Astrocyte (in vitro differentiated cells and primary cell): ENCODE measurements at regions not wholly inside any gene's neighbourhood (a gene's known extent, or its start where the extent isn't known, plus 50 kb on each side); places are given as distances from the start of the nearest gene placed in this dataset.

Experiments
- DNase-seq: peaks from one replicate; pipeline ENCODE4 v3.0.0-alpha.2; 2010; ENCODE audit warnings: low read depth
- FAIRE-seq: peaks from 2 replicates; lab custom pipeline; 2011; peaks lifted over from hg19 to GRCh38; lab: Jason Lieb, UNC
- H2AFZ ChIP-seq: 2 replicates; pipeline ENCODE4 v1.6.0; 2012; ENCODE audit warnings: low read depth, low read length, inconsistent platforms
- H3K27ac ChIP-seq: 2 replicates; pipeline ENCODE4 v1.5.1; 2011; ENCODE audit warnings: low read depth, low read length, inconsistent platforms
- H3K27me3 ChIP-seq: 2 replicates; pipeline ENCODE4 v1.6.0; 2011; ENCODE audit warnings: low read length, inconsistent platforms; ENCODE audit not compliant: insufficient read depth
- H3K36me3 ChIP-seq: 2 replicates; pipeline ENCODE4 v1.5.1; 2011; ENCODE audit warnings: low read length, inconsistent platforms; ENCODE audit not compliant: insufficient read depth
- H3K4me1 ChIP-seq: 2 replicates; pipeline ENCODE4 v1.5.1; 2011; ENCODE audit warnings: low read length, inconsistent platforms; ENCODE audit not compliant: insufficient read depth
- H3K4me2 ChIP-seq: 2 replicates; pipeline ENCODE4 v1.6.0; 2012; ENCODE audit warnings: low read length, inconsistent platforms
- H3K4me3 ChIP-seq: 2 replicates; pipeline ENCODE4 v1.5.1; 2011; ENCODE audit warnings: low read depth, mild to moderate bottlenecking, low read length, inconsistent platforms; ENCODE audit not compliant: insufficient read depth
- H3K79me2 ChIP-seq: 2 replicates; pipeline ENCODE4 v1.6.0; 2012; ENCODE audit warnings: mild to moderate bottlenecking, low read length, inconsistent platforms; ENCODE audit not compliant: insufficient read depth
- H3K9ac ChIP-seq: 2 replicates; pipeline ENCODE4 v1.6.0; 2012; ENCODE audit warnings: mild to moderate bottlenecking, low read length, inconsistent platforms
- H3K9me3 ChIP-seq: 2 replicates; pipeline ENCODE4 v1.5.1; 2012; ENCODE audit warnings: low read depth, mild to moderate bottlenecking, low read length, inconsistent platforms; ENCODE audit not compliant: insufficient read depth
- H4K20me1 ChIP-seq: 2 replicates; pipeline ENCODE4 v1.6.0; 2012; ENCODE audit warnings: low read length, inconsistent platforms; ENCODE audit not compliant: insufficient read depth
- H3K27ac Mint-ChIP-seq: one replicate; pipeline ENCODE4 v1.8.0; 2021; ENCODE audit warnings: mild to moderate bottlenecking, mixed read lengths; ENCODE audit not compliant: unreplicated experiment
- H3K27me3 Mint-ChIP-seq: one replicate; pipeline ENCODE4 v1.8.0; 2021; ENCODE audit warnings: low read depth, mixed read lengths; ENCODE audit not compliant: unreplicated experiment
- H3K36me3 Mint-ChIP-seq: one replicate; pipeline ENCODE4 v1.8.0; 2021; ENCODE audit warnings: low read depth, mixed read lengths; ENCODE audit not compliant: unreplicated experiment
- H3K4me1 Mint-ChIP-seq: one replicate; pipeline ENCODE4 v1.8.0; 2021; ENCODE audit warnings: low read depth, mixed read lengths; ENCODE audit not compliant: unreplicated experiment
- H3K4me3 Mint-ChIP-seq: one replicate; pipeline ENCODE4 v1.8.0; 2021; ENCODE audit warnings: mild to moderate bottlenecking, moderate library complexity, mixed read lengths; ENCODE audit not compliant: unreplicated experiment
- H3K9me3 Mint-ChIP-seq: one replicate; pipeline ENCODE4 v1.8.0; 2021; ENCODE audit warnings: mild to moderate bottlenecking, mixed read lengths; ENCODE audit not compliant: unreplicated experiment
- EZH2 ChIP-seq: IDR thresholded peaks from 2 replicates; pipeline ENCODE4 v1.6.1; 2012; ENCODE audit warnings: mild to moderate bottlenecking, low read length, inconsistent platforms; ENCODE audit not compliant: insufficient read depth
- TF ChIP-seq, protein P1 (sequence below): IDR thresholded peaks from 2 replicates; pipeline ENCODE4 v1.5.1; 2011; ENCODE audit warnings: low read depth, mild to moderate bottlenecking, inconsistent platforms, low read length, moderate library complexity; ENCODE audit not compliant: insufficient read depth

- Histone ChIP-seq H3K9me3 (no peaks in the 10 kb centered on the region), H3K27ac (no peak overlapping the region), H3K9ac (no peak overlapping the region), H3K4me1 (no peaks in the 10 kb centered on the region), H3K27me3 (no peaks in the 10 kb centered on the region), H4K20me1 (no peaks in the 10 kb centered on the region), H3K79me2 (no peaks in the 10 kb centered on the region), H3K4me2 (no peak overlapping the region), H3K36me3 (no peaks in the 10 kb centered on the region), H2AFZ (no peak overlapping the region), H3K4me3 (no peak overlapping the region)
- Mint-ChIP-seq H3K4me3 (no peak overlapping the region), H3K9me3 (peaks cover 2% of the 10 kb centered on the region), H3K4me1 (no peaks in the 10 kb centered on the region), H3K36me3 (no peaks in the 10 kb centered on the region), H3K27ac (no peak overlapping the region), H3K27me3 (no peaks in the 10 kb centered on the region)
- FAIRE-seq, result no peak
- DNase-seq, result no peak
- TF ChIP-seq, protein P1, sequence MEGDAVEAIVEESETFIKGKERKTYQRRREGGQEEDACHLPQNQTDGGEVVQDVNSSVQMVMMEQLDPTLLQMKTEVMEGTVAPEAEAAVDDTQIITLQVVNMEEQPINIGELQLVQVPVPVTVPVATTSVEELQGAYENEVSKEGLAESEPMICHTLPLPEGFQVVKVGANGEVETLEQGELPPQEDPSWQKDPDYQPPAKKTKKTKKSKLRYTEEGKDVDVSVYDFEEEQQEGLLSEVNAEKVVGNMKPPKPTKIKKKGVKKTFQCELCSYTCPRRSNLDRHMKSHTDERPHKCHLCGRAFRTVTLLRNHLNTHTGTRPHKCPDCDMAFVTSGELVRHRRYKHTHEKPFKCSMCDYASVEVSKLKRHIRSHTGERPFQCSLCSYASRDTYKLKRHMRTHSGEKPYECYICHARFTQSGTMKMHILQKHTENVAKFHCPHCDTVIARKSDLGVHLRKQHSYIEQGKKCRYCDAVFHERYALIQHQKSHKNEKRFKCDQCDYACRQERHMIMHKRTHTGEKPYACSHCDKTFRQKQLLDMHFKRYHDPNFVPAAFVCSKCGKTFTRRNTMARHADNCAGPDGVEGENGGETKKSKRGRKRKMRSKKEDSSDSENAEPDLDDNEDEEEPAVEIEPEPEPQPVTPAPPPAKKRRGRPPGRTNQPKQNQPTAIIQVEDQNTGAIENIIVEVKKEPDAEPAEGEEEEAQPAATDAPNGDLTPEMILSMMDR, result no peak
- TF ChIP-seq EZH2, result no peak
These were observed 1669.3 kb upstream of the FLRT2 start for GRCh38 chr14:83860631-83861155.

DNA sequence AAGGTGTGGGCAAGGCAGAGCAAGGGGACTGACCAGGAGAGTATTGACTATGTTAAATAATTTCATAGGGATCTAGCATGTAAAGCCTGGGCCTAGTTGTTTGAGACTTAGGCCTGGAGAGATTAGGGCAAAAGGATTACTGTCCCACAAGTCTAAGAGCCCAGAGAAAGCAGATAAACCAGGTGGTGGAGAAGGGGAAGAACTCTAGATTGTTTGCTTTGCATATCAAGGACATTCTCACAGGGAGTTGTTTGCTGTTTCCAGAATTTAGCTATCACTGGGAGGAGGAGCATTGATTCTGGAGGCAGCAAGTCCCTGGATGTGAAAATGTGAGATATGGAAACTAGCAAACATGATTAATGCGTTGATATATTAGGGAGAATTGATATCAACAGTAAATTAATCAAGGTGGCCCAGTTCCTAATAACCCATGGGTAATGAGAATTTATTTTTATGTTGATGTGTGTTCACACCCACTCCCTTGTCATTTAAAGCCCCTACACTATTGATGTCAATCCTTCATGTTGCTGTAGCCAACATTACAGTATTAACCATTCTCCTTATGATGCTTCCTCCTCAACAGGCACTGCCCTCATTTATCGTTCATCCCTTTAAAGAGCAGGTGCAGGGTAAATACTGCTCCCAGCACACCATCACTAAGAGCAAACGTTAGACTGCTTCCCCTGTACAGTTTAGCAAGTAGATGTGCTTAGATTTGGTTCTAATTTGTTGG, 1666.7 kb upstream of the FLRT2 start:
- Histone ChIP-seq H3K79me2 (no peaks in the 10 kb centered on the region), H3K27ac (no peak overlapping the region), H4K20me1 (no peaks in the 10 kb centered on the region), H2AFZ (no peak overlapping the region), H3K4me1 (no peaks in the 10 kb centered on the region), H3K9ac (no peak overlapping the region), H3K36me3 (no peaks in the 10 kb centered on the region), H3K9me3 (no peaks in the 10 kb centered on the region), H3K4me2 (no peak overlapping the region), H3K4me3 (no peak overlapping the region), H3K27me3 (no peaks in the 10 kb centered on the region)
- H3K36me3 Mint-ChIP-seq, result no peaks in the 10 kb centered on the region
- no peak for FAIRE-seq
- DNase-seq, result no peak
- H3K4me3 Mint-ChIP-seq, result no peak overlapping the region
- H3K27me3 Mint-ChIP-seq, result no peaks in the 10 kb centered on the region
- H3K27ac Mint-ChIP-seq, result no peak overlapping the region
- peaks cover 2% of the 10 kb centered on the region for H3K9me3 Mint-ChIP-seq
- no peaks in the 10 kb centered on the region for H3K4me1 Mint-ChIP-seq
- TF ChIP-seq, protein P1, result no peak
- TF ChIP-seq EZH2, result no peak

DNA sequence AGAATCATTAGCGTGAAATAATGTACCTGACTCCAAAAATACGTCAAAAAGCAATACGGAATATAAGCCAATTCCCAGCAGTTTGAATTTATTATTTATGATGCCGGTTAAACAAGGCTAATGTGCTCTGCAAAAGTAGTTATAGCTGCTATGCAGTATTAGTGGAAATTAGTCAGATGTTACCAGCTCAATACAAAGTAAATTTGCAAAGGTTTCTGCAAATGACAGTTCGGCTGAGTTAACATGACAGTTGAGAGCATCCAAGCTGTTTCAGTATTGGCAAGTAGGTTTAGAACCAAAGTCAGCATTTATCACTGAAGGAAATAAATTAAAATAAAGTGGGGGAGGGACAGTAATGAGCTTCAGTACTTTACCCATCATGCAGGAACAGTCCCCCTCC, 1665.8 kb upstream of the FLRT2 start:
- Histone ChIP-seq H3K4me2 (no peak overlapping the region), H2AFZ (no peak overlapping the region), H3K79me2 (no peaks in the 10 kb centered on the region), H3K27me3 (no peaks in the 10 kb centered on the region), H3K4me3 (no peak overlapping the region), H3K36me3 (no peaks in the 10 kb centered on the region), H3K9ac (no peak overlapping the region), H3K27ac (no peak overlapping the region), H4K20me1 (no peaks in the 10 kb centered on the region), H3K4me1 (no peaks in the 10 kb centered on the region), H3K9me3 (no peaks in the 10 kb centered on the region)
- Mint-ChIP-seq H3K4me1 (no peaks in the 10 kb centered on the region), H3K36me3 (no peaks in the 10 kb centered on the region), H3K4me3 (no peak overlapping the region), H3K27ac (no peak overlapping the region), H3K9me3 (no peaks in the 10 kb centered on the region), H3K27me3 (no peaks in the 10 kb centered on the region)
- no peak for TF ChIP-seq EZH2
- TF ChIP-seq, protein P1, result no peak
- no peak for DNase-seq
- no peak for FAIRE-seq
